ENCODE measurements at regions not wholly inside any gene's neighbourhood (a gene's known extent, or its start where the extent isn't known, plus 50 kb on each side); places are given as distances from the start of the nearest gene placed in this dataset.

- Mint-ChIP-seq H3K27me3 (ENCODE audit: insufficient read depth, unreplicated experiment) (peaks cover 3% of the 10 kb centered on the region), H3K4me3 (ENCODE audit: unreplicated experiment) (no peak overlapping the region), H3K36me3 (ENCODE audit: insufficient read depth, unreplicated experiment) (no peaks in the 10 kb centered on the region), H3K9me3 (ENCODE audit: unreplicated experiment) (no peaks in the 10 kb centered on the region), H3K27ac (ENCODE audit: unreplicated experiment) (no peak overlapping the region), H3K4me1 (ENCODE audit: low read depth, unreplicated experiment) (no peaks in the 10 kb centered on the region)
- no peak for TF ChIP-seq CTCF (IDR thresholded peaks at IDR 0.05; ENCODE audit: insufficient read depth in 1 of 2, low read depth in 1 of 2, low read length in 1 of 2, severe bottlenecking in 1 of 2, unreplicated experiment in 1 of 2)
- BruUV-seq (replicated peaks) = no TSS peak
- Histone ChIP-seq H3K27me3 (replicated peaks; ENCODE audit: control insufficient read depth, insufficient read depth, low read length) (no peaks in the 10 kb centered on the region), H3K9me3 (no peaks in the 10 kb centered on the region), H3K4me1 (no peaks in the 10 kb centered on the region), H3K4me3 (ENCODE audit: low read depth, low read length) (no peak overlapping the region), H3K36me3 (ENCODE audit: control insufficient read depth, insufficient read depth, low read length) (no peaks in the 10 kb centered on the region)
- CTCF ChIA-PET = no interaction called here
- no peak for DNase-seq
- POLR2A ChIA-PET = no interaction called here
- intact Hi-C loops (cut with micrococcal nuclease; ENCODE audit: unreplicated experiment) = no loop called here
These were observed 441.3 kb upstream of the DEPDC1 start for GRCh38 chr1:68938051-68938666.

GRCh38 chr1:68950036-68950435 lies 453.2 kb upstream of the DEPDC1 start:
- H3K36me3 Mint-ChIP-seq (ENCODE audit: insufficient read depth, unreplicated experiment) = no peaks in the 10 kb centered on the region
- H3K36me3 ChIP-seq (ENCODE audit: control insufficient read depth, insufficient read depth, low read length) = no peaks in the 10 kb centered on the region
- ChIA-PET CTCF (no interaction called here), POLR2A (no interaction called here)
- TF ChIP-seq CTCF (IDR thresholded peaks at IDR 0.05; ENCODE audit: insufficient read depth in 1 of 2, low read depth in 1 of 2, low read length in 1 of 2, severe bottlenecking in 1 of 2, unreplicated experiment in 1 of 2) = no peak
- H3K9me3 Mint-ChIP-seq (ENCODE audit: unreplicated experiment) = no peaks in the 10 kb centered on the region
- H3K4me3 ChIP-seq (ENCODE audit: low read depth, low read length) = no peak overlapping the region
- intact Hi-C loops (cut with micrococcal nuclease; ENCODE audit: unreplicated experiment) = no loop called here
- no peaks in the 10 kb centered on the region for H3K27me3 ChIP-seq (replicated peaks; ENCODE audit: control insufficient read depth, insufficient read depth, low read length)
- peaks cover 4% of the 10 kb centered on the region for H3K27me3 Mint-ChIP-seq (ENCODE audit: insufficient read depth, unreplicated experiment)
- no peaks in the 10 kb centered on the region for H3K4me1 Mint-ChIP-seq (ENCODE audit: low read depth, unreplicated experiment)
- no TSS peak for BruUV-seq (replicated peaks)
- no peaks in the 10 kb centered on the region for H3K4me1 ChIP-seq
- H3K4me3 Mint-ChIP-seq (ENCODE audit: unreplicated experiment) = no peak overlapping the region
- DNase-seq = no peak
- no peaks in the 10 kb centered on the region for H3K9me3 ChIP-seq
- no peak overlapping the region for H3K27ac Mint-ChIP-seq (ENCODE audit: unreplicated experiment)

GRCh38 chr1:68953311-68953710 lies 456.4 kb upstream of the DEPDC1 start:
- H3K9me3 Mint-ChIP-seq (ENCODE audit: unreplicated experiment) = no peaks in the 10 kb centered on the region
- H3K4me3 ChIP-seq (ENCODE audit: low read depth, low read length) = no peak overlapping the region
- no peak for DNase-seq
- no TSS peak for BruUV-seq (replicated peaks)
- H3K9me3 ChIP-seq = no peaks in the 10 kb centered on the region
- intact Hi-C loops (cut with micrococcal nuclease; ENCODE audit: unreplicated experiment) = no loop called here
- H3K36me3 ChIP-seq (ENCODE audit: control insufficient read depth, insufficient read depth, low read length) = no peaks in the 10 kb centered on the region
- ChIA-PET CTCF (no interaction called here), POLR2A (no interaction called here)
- peaks cover 7% of the 10 kb centered on the region for H3K27me3 Mint-ChIP-seq (ENCODE audit: insufficient read depth, unreplicated experiment)
- H3K4me1 ChIP-seq = no peaks in the 10 kb centered on the region
- no peaks in the 10 kb centered on the region for H3K27me3 ChIP-seq (replicated peaks; ENCODE audit: control insufficient read depth, insufficient read depth, low read length)
- H3K36me3 Mint-ChIP-seq (ENCODE audit: insufficient read depth, unreplicated experiment) = no peaks in the 10 kb centered on the region
- no peak for TF ChIP-seq CTCF (IDR thresholded peaks at IDR 0.05; ENCODE audit: insufficient read depth in 1 of 2, low read depth in 1 of 2, low read length in 1 of 2, severe bottlenecking in 1 of 2, unreplicated experiment in 1 of 2)
- H3K4me3 Mint-ChIP-seq (ENCODE audit: unreplicated experiment) = no peak overlapping the region
- H3K27ac Mint-ChIP-seq (ENCODE audit: unreplicated experiment) = no peak overlapping the region
- H3K4me1 Mint-ChIP-seq (ENCODE audit: low read depth, unreplicated experiment) = no peaks in the 10 kb centered on the region
